Prostate gland (tissue), 2 donors: ENCODE measurements at regions not wholly inside any gene's neighbourhood (a gene's known extent, or its start where the extent isn't known, plus 50 kb on each side); places are given as distances from the start of the nearest gene placed in this dataset.

Source experiments
- POLR2A ChIP-seq: fragments of 450-650 bp; IDR thresholded peaks from one replicate; pipeline ENCODE4 v1.6.1; 2016; ENCODE audit warnings: antibody characterized with exemption, mild to moderate bottlenecking
- POLR2AphosphoS5 ChIP-seq: sonication (generic); formaldehyde crosslinking; IDR thresholded peaks from one replicate; pipeline ENCODE4 v1.6.1; 2017; ENCODE audit warnings: antibody characterized with exemption
- TF ChIP-seq, protein P1 (sequence below), 4 experiments: fragments of 200-600 bp in 2 of 4; fragments of 450-650 bp in 2 of 4; sonication (generic) in 2 of 4; IDR thresholded peaks; 1 replicate in 3 of 4; 2 replicates in 1 of 4; pipeline ENCODE4 v1.5.1; 2016 to 2019; ENCODE audit warnings: antibody characterized with exemption in 4 of 4, mild to moderate bottlenecking in 2 of 4, moderate library complexity in 2 of 4

DNA sequence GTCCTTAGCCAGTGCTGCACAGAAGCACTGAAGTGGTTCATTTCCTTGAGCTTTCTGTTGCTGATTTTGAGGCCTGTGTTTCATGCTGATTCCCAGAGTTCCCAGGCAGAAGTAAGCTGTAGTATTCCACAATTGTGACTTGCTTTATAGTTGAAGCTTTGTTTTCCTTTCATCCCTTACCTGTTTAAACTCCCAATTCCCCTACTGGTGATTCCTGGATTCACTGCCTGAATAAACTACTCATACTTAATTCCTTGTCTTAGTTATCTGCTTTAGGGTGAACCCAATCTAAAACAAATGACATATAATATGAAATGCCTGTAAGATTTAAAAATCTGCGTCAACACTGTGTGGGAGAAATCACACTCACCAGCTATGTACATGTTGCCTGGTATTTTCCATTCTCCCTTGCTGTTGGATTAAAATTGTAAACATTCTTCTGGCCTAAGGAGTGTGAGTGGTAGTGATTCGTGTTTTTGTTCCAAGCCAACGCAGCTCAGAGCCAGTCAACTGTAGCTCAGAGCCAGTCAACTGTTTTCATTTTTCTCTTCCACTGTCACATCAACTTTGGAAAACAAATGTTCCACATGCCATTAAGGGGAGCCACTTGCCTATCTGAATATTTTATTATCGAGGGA is 879.4 kb downstream of the MRPL39 start:
- TF ChIP-seq, protein P1, sequence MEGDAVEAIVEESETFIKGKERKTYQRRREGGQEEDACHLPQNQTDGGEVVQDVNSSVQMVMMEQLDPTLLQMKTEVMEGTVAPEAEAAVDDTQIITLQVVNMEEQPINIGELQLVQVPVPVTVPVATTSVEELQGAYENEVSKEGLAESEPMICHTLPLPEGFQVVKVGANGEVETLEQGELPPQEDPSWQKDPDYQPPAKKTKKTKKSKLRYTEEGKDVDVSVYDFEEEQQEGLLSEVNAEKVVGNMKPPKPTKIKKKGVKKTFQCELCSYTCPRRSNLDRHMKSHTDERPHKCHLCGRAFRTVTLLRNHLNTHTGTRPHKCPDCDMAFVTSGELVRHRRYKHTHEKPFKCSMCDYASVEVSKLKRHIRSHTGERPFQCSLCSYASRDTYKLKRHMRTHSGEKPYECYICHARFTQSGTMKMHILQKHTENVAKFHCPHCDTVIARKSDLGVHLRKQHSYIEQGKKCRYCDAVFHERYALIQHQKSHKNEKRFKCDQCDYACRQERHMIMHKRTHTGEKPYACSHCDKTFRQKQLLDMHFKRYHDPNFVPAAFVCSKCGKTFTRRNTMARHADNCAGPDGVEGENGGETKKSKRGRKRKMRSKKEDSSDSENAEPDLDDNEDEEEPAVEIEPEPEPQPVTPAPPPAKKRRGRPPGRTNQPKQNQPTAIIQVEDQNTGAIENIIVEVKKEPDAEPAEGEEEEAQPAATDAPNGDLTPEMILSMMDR (IDR thresholded peaks at IDR 0.05), result no peak
- no peak for TF ChIP-seq POLR2AphosphoS5
- TF ChIP-seq POLR2A, result no peak
